ENCODE measurements at regions not wholly inside any gene's neighbourhood (a gene's known extent, or its start where the extent isn't known, plus 50 kb on each side); places are given as distances from the start of the nearest gene placed in this dataset.

DNA sequence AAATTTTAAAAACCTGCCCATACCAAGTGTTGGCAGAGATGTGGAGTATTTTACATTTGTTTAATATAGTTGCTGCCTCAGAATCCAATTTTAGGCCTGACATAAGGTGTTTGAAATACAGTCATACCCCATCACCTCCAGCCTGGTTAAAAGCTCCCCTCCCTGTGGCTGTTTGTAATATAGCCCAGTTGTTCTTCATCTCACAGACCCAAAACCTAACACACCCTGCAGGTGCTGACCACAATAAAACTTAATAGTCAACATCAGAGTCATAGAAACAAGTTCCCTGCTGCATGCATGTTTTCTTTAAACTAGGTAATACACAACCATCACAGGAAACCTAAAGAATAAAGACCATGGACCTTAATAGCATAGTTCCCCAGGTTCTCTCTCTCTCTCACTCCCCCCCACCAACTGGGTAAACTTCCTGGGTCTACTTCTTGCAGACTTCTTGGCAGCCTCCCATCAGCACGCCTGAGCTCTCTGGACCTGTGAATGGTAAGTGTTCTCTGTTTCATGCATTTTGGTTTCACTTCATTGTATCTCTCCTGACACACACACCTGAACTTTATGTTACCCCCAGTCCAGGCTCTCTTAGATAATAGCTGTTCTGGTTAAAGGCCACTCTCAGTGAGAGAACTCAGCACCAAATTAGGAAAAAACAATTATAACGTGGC is 1369.9 kb downstream of the EFNB2 start:
- no peak overlapping the region for H3K4me3 ChIP-seq (ENCODE audit: control insufficient read depth, low read depth, low read length)
- TF ChIP-seq, protein P1, sequence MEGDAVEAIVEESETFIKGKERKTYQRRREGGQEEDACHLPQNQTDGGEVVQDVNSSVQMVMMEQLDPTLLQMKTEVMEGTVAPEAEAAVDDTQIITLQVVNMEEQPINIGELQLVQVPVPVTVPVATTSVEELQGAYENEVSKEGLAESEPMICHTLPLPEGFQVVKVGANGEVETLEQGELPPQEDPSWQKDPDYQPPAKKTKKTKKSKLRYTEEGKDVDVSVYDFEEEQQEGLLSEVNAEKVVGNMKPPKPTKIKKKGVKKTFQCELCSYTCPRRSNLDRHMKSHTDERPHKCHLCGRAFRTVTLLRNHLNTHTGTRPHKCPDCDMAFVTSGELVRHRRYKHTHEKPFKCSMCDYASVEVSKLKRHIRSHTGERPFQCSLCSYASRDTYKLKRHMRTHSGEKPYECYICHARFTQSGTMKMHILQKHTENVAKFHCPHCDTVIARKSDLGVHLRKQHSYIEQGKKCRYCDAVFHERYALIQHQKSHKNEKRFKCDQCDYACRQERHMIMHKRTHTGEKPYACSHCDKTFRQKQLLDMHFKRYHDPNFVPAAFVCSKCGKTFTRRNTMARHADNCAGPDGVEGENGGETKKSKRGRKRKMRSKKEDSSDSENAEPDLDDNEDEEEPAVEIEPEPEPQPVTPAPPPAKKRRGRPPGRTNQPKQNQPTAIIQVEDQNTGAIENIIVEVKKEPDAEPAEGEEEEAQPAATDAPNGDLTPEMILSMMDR (conservative IDR thresholded peaks at IDR 0.05; ENCODE audit: control insufficient read depth, insufficient read depth, low read depth, low read length), result no peak
- no peak for DNase-seq (ENCODE audit: low read depth)

GRCh38 chr13:105159841-105160240 is 1375.6 kb downstream of the EFNB2 start:
- no peak overlapping the region for H3K4me3 ChIP-seq (ENCODE audit: control insufficient read depth, low read depth, low read length)
- DNase-seq (ENCODE audit: low read depth), result no peak
- TF ChIP-seq, protein P1 (conservative IDR thresholded peaks at IDR 0.05; ENCODE audit: control insufficient read depth, insufficient read depth, low read depth, low read length), result no peak

DNA sequence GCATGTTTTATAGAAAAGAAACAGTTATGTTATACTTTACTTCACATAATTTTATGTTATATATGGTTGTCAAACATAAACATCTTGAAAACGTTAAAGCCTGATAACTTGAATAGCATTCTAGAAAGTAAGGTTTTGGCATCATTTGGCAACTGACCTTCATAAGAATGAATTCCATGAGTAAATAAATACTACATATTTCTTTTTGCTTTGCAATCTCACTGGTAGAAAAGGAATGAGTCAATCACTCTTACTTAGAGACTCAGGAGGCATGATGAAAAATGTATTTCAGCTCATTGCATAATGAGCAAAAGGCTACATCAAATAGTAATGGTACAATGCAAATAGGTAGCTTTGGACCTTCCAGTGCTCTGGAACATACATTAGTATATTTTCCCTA is 1381.9 kb downstream of the EFNB2 start:
- H3K4me3 ChIP-seq (ENCODE audit: control insufficient read depth, low read depth, low read length), result no peak overlapping the region
- TF ChIP-seq, protein P1 (conservative IDR thresholded peaks at IDR 0.05; ENCODE audit: control insufficient read depth, insufficient read depth, low read depth, low read length), result no peak
- DNase-seq (ENCODE audit: low read depth), result no peak

- TF ChIP-seq, protein P1 (conservative IDR thresholded peaks at IDR 0.05; ENCODE audit: control insufficient read depth, insufficient read depth, low read depth, low read length), result no peak
- no peak overlapping the region for H3K4me3 ChIP-seq (ENCODE audit: control insufficient read depth, low read depth, low read length)
- no peak for DNase-seq (ENCODE audit: low read depth)
These were observed 1383.8 kb downstream of the EFNB2 start for GRCh38 chr13:105151639-105152038.

GRCh38 chr13:105147461-105147860 is 1388.0 kb downstream of the EFNB2 start:
- DNase-seq (ENCODE audit: low read depth), result no peak
- TF ChIP-seq, protein P1 (conservative IDR thresholded peaks at IDR 0.05; ENCODE audit: control insufficient read depth, insufficient read depth, low read depth, low read length), result no peak
- no peak overlapping the region for H3K4me3 ChIP-seq (ENCODE audit: control insufficient read depth, low read depth, low read length)

DNA sequence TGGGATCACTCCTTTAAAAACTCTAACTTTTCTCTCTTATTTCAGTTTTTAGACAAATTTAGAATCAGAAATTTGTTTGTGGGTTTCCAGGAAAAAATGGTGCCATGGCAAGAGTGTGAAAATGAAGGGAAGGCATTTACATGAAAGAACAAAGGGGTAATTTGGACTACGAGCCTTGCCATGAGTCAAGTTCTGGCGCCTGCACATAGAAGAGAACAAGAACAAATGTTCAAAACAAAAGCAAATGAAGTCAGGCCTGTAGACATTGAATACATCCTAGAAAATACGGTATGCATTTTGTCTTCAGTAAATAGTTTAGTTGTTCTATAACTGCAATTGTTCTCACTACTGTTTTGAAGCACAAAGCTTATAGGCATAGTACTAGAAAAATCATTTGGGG is 1390.5 kb downstream of the EFNB2 start:
- no peak for DNase-seq (ENCODE audit: low read depth)
- TF ChIP-seq, protein P1 (conservative IDR thresholded peaks at IDR 0.05; ENCODE audit: control insufficient read depth, insufficient read depth, low read depth, low read length), result no peak
- no peak overlapping the region for H3K4me3 ChIP-seq (ENCODE audit: control insufficient read depth, low read depth, low read length)

DNA sequence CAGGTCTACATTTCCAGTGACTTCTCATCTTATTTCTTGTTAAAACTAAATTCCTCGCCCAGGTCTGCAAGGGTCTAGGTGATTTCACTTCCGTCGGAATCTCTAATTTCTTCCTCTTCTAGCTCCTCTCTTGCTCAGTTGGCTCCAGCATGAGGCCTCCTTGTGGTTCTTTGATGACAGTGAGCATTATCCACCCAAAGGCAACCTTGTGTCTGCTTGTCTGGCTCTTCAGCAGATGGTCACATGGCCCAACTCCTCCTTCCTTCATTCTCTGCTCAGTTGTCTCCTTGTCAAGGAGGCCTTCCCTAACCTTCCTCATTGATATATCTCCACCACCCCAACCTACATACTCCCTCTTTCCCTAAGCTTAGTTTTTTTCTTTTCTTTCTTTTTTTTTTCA is 1391.4 kb downstream of the EFNB2 start:
- TF ChIP-seq, protein P1 (conservative IDR thresholded peaks at IDR 0.05; ENCODE audit: control insufficient read depth, insufficient read depth, low read depth, low read length), result no peak
- H3K4me3 ChIP-seq (ENCODE audit: control insufficient read depth, low read depth, low read length), result no peak overlapping the region
- DNase-seq (ENCODE audit: low read depth), result no peak
